ENCODE measurements at regions not wholly inside any gene's neighbourhood (a gene's known extent, or its start where the extent isn't known, plus 50 kb on each side); places are given as distances from the start of the nearest gene placed in this dataset.

GRCh38 chr4:132564920-132565319, 584.2 kb upstream of the PCDH10 start (continued):
- TF ChIP-seq JUNB (CRISPR knock-in tag; IDR thresholded peaks at IDR 0.05; ENCODE audit: borderline replicate concordance) = no peak
- no peak for TF ChIP-seq DR1 (CRISPR knock-in tag; IDR thresholded peaks at IDR 0.05)
- no peak for TF ChIP-seq E2F5 (CRISPR knock-in tag; conservative IDR thresholded peaks at IDR 0.05)

GRCh38 chr4:132565542-132565941, 583.6 kb upstream of the PCDH10 start:
- Histone ChIP-seq H3K36me3 (replicated peaks in 1 of 2; ENCODE audit: control insufficient read depth in 1 of 2, insufficient read depth in 2 of 2, low read length in 2 of 2) (no peaks in the 10 kb centered on the region), H3K27ac (ENCODE audit: extremely low read length, insufficient read depth, low read length) (no peak overlapping the region), H3K4me1 (ENCODE audit: insufficient read depth, low read length) (no peaks in the 10 kb centered on the region), H3K9ac (ENCODE audit: insufficient read depth, low read depth, low read length) (no peak overlapping the region), H3K4me2 (ENCODE audit: low read depth, low read length) (no peak overlapping the region), H3K27me3 (ENCODE audit: control insufficient read depth in 1 of 2, insufficient read depth in 2 of 2, low read length in 2 of 2) (no peaks in the 10 kb centered on the region), H3K79me2 (ENCODE audit: insufficient read depth, low read length) (no peaks in the 10 kb centered on the region), H3K4me3 (replicated peaks in 1 of 3; ENCODE audit: insufficient read depth in 1 of 3, low read depth in 2 of 3, low read length in 3 of 3) (no peak overlapping the region), H3K9me3 (ENCODE audit: low read length) (no peaks in the 10 kb centered on the region), H4K20me1 (ENCODE audit: insufficient read depth, low read length) (no peaks in the 10 kb centered on the region), H2AFZ (ENCODE audit: low read length) (no peak overlapping the region)
- ChIA-PET POLR2A (no interaction called here), CTCF (ENCODE audit: low intra/inter-chr PET ratio, low total read pairs) (no interaction called here)
- ATAC-seq (no peak), FAIRE-seq (no peak), DNase-seq (ENCODE audit: low spot score) (no peak)
- 8% methylated on average over 2 of the region's 2 CpGs for WGBS (ENCODE audit: low lambda C conversion rate)
- in situ Hi-C loops (cut with HindIII; ENCODE audit: extremely low pct_ligation_motif_present, low pct_unique_long_range_greater_than_20kb) (no loop called here), intact Hi-C loops (cut with micrococcal nuclease; ENCODE audit: unreplicated experiment) (no loop called here)
- BruUV-seq (replicated peaks) = no TSS peak
- TF ChIP-seq AHR (CRISPR knock-in tag; IDR thresholded peaks at IDR 0.05) = no peak
- TF ChIP-seq ZNF616 (CRISPR knock-in tag; IDR thresholded peaks at IDR 0.05; ENCODE audit: low read depth) = no peak
- no peak for TF ChIP-seq ZNF441 (CRISPR knock-in tag; IDR thresholded peaks at IDR 0.05; ENCODE audit: borderline replicate concordance)
- TF ChIP-seq KDM4B (CRISPR knock-in tag; IDR thresholded peaks at IDR 0.05) = no peak
- TF ChIP-seq ATF6 (CRISPR knock-in tag; conservative IDR thresholded peaks at IDR 0.05) = no peak
- TF ChIP-seq HHEX (CRISPR knock-in tag; IDR thresholded peaks at IDR 0.05) = no peak
- TF ChIP-seq RNF2 (conservative IDR thresholded peaks at IDR 0.05; ENCODE audit: low read depth) = no peak
- no peak for TF ChIP-seq JUN (CRISPR knock-in tag; IDR thresholded peaks at IDR 0.05)
- no peak for TF ChIP-seq ZNF280D (CRISPR knock-in tag; IDR thresholded peaks at IDR 0.05)
- TF ChIP-seq BCLAF1 (IDR thresholded peaks at IDR 0.05) = no peak
- no peak for TF ChIP-seq RBFOX2 (IDR thresholded peaks at IDR 0.05; ENCODE audit: low read depth, low read length)
- no peak for TF ChIP-seq ZMAT3 (CRISPR knock-in tag; conservative IDR thresholded peaks at IDR 0.05)

Data from HepG2 (cell line).